ENCODE measurements at regions not wholly inside any gene's neighbourhood (a gene's known extent, or its start where the extent isn't known, plus 50 kb on each side); places are given as distances from the start of the nearest gene placed in this dataset.

DNA sequence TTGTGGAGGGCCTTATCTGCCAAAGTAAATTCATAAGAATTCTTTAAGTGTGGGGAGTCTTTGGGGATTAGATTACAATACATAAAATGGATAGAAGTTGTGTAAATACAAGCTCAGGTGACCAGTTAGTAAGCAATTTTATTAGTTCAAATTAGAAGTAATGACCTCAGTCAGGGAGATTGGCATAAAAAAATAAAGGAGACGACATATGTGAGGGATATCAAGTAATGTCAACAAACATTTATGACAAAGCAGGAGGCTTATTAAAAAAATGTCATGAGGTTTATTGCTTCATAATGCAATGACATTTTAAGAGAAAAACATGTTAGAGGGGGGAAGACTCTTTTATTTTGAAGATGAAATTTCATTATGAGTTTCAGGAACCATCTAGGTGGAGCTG lies 1137.0 kb upstream of the PHF14 start:
- Mint-ChIP-seq H3K36me3 (ENCODE audit: unreplicated experiment) (no peaks in the 10 kb centered on the region), H3K9me3 (ENCODE audit: unreplicated experiment) (no peaks in the 10 kb centered on the region), H3K27ac (ENCODE audit: unreplicated experiment) (no peak overlapping the region), H3K27me3 (ENCODE audit: unreplicated experiment) (no peaks in the 10 kb centered on the region), H3K4me3 (ENCODE audit: unreplicated experiment) (no peak overlapping the region), H3K4me1 (ENCODE audit: unreplicated experiment) (no peaks in the 10 kb centered on the region)
- TF ChIP-seq, protein P1, sequence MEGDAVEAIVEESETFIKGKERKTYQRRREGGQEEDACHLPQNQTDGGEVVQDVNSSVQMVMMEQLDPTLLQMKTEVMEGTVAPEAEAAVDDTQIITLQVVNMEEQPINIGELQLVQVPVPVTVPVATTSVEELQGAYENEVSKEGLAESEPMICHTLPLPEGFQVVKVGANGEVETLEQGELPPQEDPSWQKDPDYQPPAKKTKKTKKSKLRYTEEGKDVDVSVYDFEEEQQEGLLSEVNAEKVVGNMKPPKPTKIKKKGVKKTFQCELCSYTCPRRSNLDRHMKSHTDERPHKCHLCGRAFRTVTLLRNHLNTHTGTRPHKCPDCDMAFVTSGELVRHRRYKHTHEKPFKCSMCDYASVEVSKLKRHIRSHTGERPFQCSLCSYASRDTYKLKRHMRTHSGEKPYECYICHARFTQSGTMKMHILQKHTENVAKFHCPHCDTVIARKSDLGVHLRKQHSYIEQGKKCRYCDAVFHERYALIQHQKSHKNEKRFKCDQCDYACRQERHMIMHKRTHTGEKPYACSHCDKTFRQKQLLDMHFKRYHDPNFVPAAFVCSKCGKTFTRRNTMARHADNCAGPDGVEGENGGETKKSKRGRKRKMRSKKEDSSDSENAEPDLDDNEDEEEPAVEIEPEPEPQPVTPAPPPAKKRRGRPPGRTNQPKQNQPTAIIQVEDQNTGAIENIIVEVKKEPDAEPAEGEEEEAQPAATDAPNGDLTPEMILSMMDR (IDR thresholded peaks at IDR 0.05): no peak
- no peak for DNase-seq (ENCODE audit: extremely low spot score, unreplicated experiment)

DNA sequence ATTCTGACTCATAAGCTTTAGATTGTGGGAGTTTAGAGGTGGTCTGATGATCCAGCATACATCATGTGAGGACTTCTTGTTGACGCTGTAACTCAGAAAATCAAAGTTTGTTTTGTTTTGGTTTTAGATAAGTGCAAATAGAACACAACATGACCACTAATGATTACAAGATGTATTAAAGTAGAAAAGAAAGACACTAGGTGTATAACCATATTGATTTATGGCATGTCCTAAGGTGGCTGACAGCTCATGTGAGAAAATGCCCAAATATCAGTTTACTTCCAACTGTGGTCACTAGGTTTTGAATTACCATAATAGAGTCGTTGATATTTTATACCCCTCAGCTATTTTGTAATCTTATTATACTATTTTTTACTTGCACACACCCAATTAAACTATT lies 1131.4 kb upstream of the PHF14 start:
- TF ChIP-seq, protein P1 (IDR thresholded peaks at IDR 0.05): no peak
- no peaks in the 10 kb centered on the region for H3K4me1 Mint-ChIP-seq (ENCODE audit: unreplicated experiment)
- no peaks in the 10 kb centered on the region for H3K27me3 Mint-ChIP-seq (ENCODE audit: unreplicated experiment)
- DNase-seq (ENCODE audit: extremely low spot score, unreplicated experiment): no peak
- H3K36me3 Mint-ChIP-seq (ENCODE audit: unreplicated experiment): no peaks in the 10 kb centered on the region
- H3K27ac Mint-ChIP-seq (ENCODE audit: unreplicated experiment): no peak overlapping the region
- H3K9me3 Mint-ChIP-seq (ENCODE audit: unreplicated experiment): no peaks in the 10 kb centered on the region
- no peak overlapping the region for H3K4me3 Mint-ChIP-seq (ENCODE audit: unreplicated experiment)

DNA sequence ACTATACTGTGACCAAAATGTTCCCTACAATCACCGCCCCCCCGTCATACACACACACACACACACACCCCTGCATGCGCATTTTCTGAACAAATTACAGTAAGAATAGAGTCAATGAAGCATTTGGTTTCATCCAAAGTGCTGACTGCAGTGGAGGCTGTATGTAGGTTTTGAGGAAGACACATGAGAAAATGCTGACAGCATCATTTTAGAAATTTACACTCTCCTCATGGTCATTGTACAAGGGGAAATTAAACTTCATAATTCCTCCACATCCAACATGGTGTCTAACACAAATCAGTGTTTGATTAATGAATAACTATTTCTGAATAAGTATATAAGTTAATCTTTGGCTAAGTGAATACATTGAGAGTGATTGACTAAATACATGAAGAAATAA lies 1126.8 kb upstream of the PHF14 start:
- no peaks in the 10 kb centered on the region for H3K4me1 Mint-ChIP-seq (ENCODE audit: unreplicated experiment)
- no peak for DNase-seq (ENCODE audit: extremely low spot score, unreplicated experiment)
- no peak overlapping the region for H3K27ac Mint-ChIP-seq (ENCODE audit: unreplicated experiment)
- no peak overlapping the region for H3K4me3 Mint-ChIP-seq (ENCODE audit: unreplicated experiment)
- H3K9me3 Mint-ChIP-seq (ENCODE audit: unreplicated experiment): no peaks in the 10 kb centered on the region
- TF ChIP-seq, protein P1 (IDR thresholded peaks at IDR 0.05): no peak
- no peaks in the 10 kb centered on the region for H3K36me3 Mint-ChIP-seq (ENCODE audit: unreplicated experiment)
- no peaks in the 10 kb centered on the region for H3K27me3 Mint-ChIP-seq (ENCODE audit: unreplicated experiment)

DNA sequence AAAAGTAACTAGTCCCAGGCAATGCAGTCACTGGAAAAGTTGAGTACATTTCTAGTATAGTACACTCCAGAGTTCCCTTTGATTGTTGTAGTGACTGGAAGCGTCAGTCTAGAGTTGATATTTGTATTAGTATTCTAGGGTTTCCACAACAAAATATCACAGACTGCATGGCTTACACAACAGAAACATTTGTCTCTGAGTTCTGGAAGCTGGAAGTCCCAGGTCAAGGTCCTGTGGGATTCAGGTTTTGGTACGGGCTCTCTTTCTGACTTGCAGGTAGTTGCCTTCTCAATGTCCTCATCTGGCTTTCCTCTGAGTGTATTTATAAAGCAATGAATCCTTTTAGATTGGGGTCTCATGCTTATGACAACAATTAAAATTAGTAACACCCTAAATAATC lies 1119.1 kb upstream of the PHF14 start:
- no peaks in the 10 kb centered on the region for H3K9me3 Mint-ChIP-seq (ENCODE audit: unreplicated experiment)
- H3K27me3 Mint-ChIP-seq (ENCODE audit: unreplicated experiment): no peaks in the 10 kb centered on the region
- TF ChIP-seq, protein P1 (IDR thresholded peaks at IDR 0.05): no peak
- H3K4me3 Mint-ChIP-seq (ENCODE audit: unreplicated experiment): no peak overlapping the region
- no peaks in the 10 kb centered on the region for H3K4me1 Mint-ChIP-seq (ENCODE audit: unreplicated experiment)
- no peak for DNase-seq (ENCODE audit: extremely low spot score, unreplicated experiment)
- no peak overlapping the region for H3K27ac Mint-ChIP-seq (ENCODE audit: unreplicated experiment)
- H3K36me3 Mint-ChIP-seq (ENCODE audit: unreplicated experiment): no peaks in the 10 kb centered on the region

DNA sequence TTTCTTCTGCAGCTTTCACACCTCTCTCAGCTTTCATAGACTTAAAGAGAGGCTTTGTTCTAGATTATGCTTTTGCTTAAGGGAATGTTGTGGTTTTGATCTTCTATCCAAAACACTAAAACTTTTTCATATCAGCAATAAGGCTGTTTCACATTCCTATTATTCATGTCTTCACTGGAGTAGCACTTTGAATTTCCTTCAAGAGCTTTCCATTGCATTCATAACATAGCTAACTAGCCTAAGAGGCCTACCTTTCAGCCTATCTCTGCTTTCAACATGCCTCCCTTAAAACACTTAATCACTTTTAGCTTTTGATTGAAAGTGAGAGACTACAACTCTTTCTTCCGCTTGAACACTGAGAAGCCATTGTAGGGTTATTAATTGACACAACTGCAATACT lies 1117.0 kb upstream of the PHF14 start:
- Mint-ChIP-seq H3K27ac (ENCODE audit: unreplicated experiment) (no peak overlapping the region), H3K9me3 (ENCODE audit: unreplicated experiment) (no peaks in the 10 kb centered on the region), H3K4me1 (ENCODE audit: unreplicated experiment) (no peaks in the 10 kb centered on the region), H3K27me3 (ENCODE audit: unreplicated experiment) (no peaks in the 10 kb centered on the region), H3K36me3 (ENCODE audit: unreplicated experiment) (no peaks in the 10 kb centered on the region), H3K4me3 (ENCODE audit: unreplicated experiment) (no peak overlapping the region)
- no peak for DNase-seq (ENCODE audit: extremely low spot score, unreplicated experiment)
- TF ChIP-seq, protein P1 (IDR thresholded peaks at IDR 0.05): no peak
